Mesothelial cell of epicardium (in vitro differentiated cells): ENCODE measurements at regions not wholly inside any gene's neighbourhood (a gene's known extent, or its start where the extent isn't known, plus 50 kb on each side); places are given as distances from the start of the nearest gene placed in this dataset.

Source experiments
- DNase-seq, 2 experiments: peaks; one replicate each; pipeline ENCODE4 v3.0.0; 2021; ENCODE audit warnings: low spot score in 2 of 2; ENCODE audit not compliant: unreplicated experiment in 2 of 2
- H3K27ac Mint-ChIP-seq: 2 replicates; pipeline ENCODE4 v1.8.0; 2021; ENCODE audit warnings: mixed read lengths
- H3K27me3 Mint-ChIP-seq: 2 replicates; pipeline ENCODE4 v1.8.0; 2021; ENCODE audit warnings: low read depth, mixed read lengths
- H3K36me3 Mint-ChIP-seq: 2 replicates; pipeline ENCODE4 v1.8.0; 2021; ENCODE audit warnings: mixed read lengths
- H3K4me1 Mint-ChIP-seq: 2 replicates; pipeline ENCODE4 v1.8.0; 2021; ENCODE audit warnings: mixed read lengths
- H3K4me3 Mint-ChIP-seq: 2 replicates; pipeline ENCODE4 v1.8.0; 2021; ENCODE audit warnings: mild to moderate bottlenecking, moderate library complexity, mixed read lengths
- H3K9me3 Mint-ChIP-seq: 2 replicates; pipeline ENCODE4 v1.8.0; 2021; ENCODE audit warnings: mixed read lengths
- TF ChIP-seq, protein P1 (sequence below): fragments of 200-600 bp; sonication (generic); IDR thresholded peaks from one replicate; pipeline ENCODE4 v1.5.0; 2021; ENCODE audit warnings: antibody characterized with exemption; ENCODE audit not compliant: unreplicated experiment

DNA sequence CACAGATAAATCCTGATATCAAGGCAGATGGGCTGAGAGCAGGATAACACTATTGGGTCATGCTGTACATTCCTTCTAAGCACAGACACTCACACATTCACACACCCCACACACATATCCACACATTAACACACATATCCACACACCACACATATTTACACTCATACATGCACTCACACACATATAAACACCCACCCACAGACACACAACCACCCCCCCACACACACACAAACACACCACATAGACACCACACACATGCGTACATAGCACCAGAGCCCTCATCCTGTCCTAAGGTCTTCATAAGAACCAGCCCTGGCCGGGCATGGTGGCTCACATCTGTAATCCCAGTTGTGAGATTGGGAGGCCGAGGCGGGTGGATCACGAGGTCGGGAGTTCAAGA, 322.3 kb upstream of the ADCY2 start:
- DNase-seq: no peak
- no peaks in the 10 kb centered on the region for H3K4me1 Mint-ChIP-seq
- peaks cover 15% of the 10 kb centered on the region for H3K27me3 Mint-ChIP-seq
- no peaks in the 10 kb centered on the region for H3K9me3 Mint-ChIP-seq
- H3K4me3 Mint-ChIP-seq: no peak overlapping the region
- H3K27ac Mint-ChIP-seq: no peak overlapping the region
- TF ChIP-seq, protein P1, sequence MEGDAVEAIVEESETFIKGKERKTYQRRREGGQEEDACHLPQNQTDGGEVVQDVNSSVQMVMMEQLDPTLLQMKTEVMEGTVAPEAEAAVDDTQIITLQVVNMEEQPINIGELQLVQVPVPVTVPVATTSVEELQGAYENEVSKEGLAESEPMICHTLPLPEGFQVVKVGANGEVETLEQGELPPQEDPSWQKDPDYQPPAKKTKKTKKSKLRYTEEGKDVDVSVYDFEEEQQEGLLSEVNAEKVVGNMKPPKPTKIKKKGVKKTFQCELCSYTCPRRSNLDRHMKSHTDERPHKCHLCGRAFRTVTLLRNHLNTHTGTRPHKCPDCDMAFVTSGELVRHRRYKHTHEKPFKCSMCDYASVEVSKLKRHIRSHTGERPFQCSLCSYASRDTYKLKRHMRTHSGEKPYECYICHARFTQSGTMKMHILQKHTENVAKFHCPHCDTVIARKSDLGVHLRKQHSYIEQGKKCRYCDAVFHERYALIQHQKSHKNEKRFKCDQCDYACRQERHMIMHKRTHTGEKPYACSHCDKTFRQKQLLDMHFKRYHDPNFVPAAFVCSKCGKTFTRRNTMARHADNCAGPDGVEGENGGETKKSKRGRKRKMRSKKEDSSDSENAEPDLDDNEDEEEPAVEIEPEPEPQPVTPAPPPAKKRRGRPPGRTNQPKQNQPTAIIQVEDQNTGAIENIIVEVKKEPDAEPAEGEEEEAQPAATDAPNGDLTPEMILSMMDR: no peak
- no peaks in the 10 kb centered on the region for H3K36me3 Mint-ChIP-seq

DNA sequence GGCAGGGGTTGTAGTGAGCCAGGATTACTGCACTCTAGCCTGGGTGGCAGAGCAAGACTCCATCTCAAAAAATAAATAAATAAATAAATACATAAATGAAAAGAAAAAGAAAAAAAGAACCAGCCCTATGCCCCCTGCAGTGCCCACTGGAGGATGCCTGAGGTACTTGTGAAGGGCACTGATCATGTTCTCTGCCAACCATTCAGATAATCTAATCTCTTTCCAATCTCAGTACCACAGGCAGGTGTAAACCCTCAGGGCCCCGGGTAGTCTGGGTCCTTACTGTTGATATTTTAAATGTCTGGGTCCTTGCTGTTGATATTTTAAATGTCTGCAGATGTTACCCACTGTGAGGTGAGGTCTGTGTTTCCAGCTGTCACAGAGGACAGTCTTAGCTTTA, 321.8 kb upstream of the ADCY2 start:
- peaks cover 20% of the 10 kb centered on the region for H3K27me3 Mint-ChIP-seq
- no peak overlapping the region for H3K27ac Mint-ChIP-seq
- peaks cover 4% of the 10 kb centered on the region for H3K4me1 Mint-ChIP-seq
- TF ChIP-seq, protein P1: no peak
- H3K9me3 Mint-ChIP-seq: no peaks in the 10 kb centered on the region
- H3K36me3 Mint-ChIP-seq: no peaks in the 10 kb centered on the region
- no peak for DNase-seq
- H3K4me3 Mint-ChIP-seq: no peak overlapping the region

DNA sequence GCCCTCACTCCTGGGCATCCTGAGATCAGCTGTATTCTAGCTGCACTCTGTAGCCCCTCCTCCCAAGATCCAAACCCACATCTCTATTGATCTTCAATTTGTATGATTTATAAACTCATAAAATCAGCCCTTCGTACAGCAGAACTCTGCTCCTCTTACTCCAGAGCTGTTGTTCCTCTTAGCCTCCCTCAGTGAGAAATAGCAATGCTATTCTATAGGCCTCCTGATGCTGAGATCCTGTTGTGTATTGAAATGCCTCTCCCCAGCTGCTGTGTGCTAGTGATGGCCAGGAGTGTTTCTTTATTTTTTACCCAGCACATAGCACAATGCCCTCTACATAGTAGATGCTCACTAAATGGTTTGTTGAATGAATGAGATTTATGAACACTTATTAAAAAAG, 320.5 kb upstream of the ADCY2 start:
- H3K4me1 Mint-ChIP-seq: peaks cover 13% of the 10 kb centered on the region
- no peaks in the 10 kb centered on the region for H3K36me3 Mint-ChIP-seq
- H3K27ac Mint-ChIP-seq: no peak overlapping the region
- TF ChIP-seq, protein P1: no peak
- peaks cover 20% of the 10 kb centered on the region for H3K27me3 Mint-ChIP-seq
- H3K4me3 Mint-ChIP-seq: no peak overlapping the region
- DNase-seq: no peak
- H3K9me3 Mint-ChIP-seq: no peaks in the 10 kb centered on the region

DNA sequence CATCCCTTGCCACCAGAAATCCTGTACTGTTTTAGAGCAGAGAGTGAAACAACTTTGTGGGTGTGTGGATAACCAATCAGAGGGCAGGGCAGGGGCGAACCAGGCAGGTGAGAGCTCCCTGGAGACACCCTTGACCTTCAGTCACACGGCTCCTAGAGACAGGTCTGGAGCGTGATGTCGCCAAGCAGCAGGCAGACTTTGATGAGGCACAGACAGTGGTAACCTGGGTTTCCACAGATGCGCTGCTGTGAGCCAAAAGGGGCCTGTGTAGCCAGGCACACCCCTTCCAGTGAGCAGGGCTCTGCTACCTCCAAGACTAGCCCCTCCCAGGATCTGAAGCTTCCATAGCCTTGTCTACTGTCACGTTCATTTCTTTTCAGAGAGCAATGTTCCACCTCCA, 317.8 kb upstream of the ADCY2 start:
- DNase-seq: no peak
- peaks cover 32% of the 10 kb centered on the region for H3K27me3 Mint-ChIP-seq
- no peak overlapping the region for H3K4me3 Mint-ChIP-seq
- H3K9me3 Mint-ChIP-seq: no peaks in the 10 kb centered on the region
- TF ChIP-seq, protein P1: no peak
- H3K27ac Mint-ChIP-seq: no peak overlapping the region
- H3K4me1 Mint-ChIP-seq: peaks cover 16% of the 10 kb centered on the region
- no peaks in the 10 kb centered on the region for H3K36me3 Mint-ChIP-seq

DNA sequence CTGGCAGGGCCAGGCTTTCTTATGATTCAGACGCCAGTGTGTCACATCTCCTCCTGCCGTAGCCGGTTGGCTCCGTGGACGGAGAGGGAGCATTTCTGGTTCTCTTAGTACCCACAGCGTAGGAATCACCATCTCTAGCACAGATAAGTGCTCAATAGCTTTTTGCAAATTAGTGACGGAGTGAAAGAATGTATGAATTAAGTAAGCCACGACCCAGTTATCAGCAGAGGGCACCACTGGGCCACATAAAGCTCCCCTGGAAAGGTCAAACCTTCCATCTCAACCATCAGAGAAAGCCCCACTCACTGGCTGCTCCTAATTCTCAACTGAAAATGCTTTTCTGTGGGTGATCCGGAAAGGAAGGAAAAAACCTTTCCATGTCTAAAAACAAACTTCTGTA, 317.0 kb upstream of the ADCY2 start:
- Mint-ChIP-seq H3K27me3 (peaks cover 35% of the 10 kb centered on the region), H3K36me3 (no peaks in the 10 kb centered on the region), H3K4me1 (peaks cover 16% of the 10 kb centered on the region), H3K4me3 (no peak overlapping the region), H3K9me3 (no peaks in the 10 kb centered on the region), H3K27ac (no peak overlapping the region)
- DNase-seq: no peak
- TF ChIP-seq, protein P1: no peak

DNA sequence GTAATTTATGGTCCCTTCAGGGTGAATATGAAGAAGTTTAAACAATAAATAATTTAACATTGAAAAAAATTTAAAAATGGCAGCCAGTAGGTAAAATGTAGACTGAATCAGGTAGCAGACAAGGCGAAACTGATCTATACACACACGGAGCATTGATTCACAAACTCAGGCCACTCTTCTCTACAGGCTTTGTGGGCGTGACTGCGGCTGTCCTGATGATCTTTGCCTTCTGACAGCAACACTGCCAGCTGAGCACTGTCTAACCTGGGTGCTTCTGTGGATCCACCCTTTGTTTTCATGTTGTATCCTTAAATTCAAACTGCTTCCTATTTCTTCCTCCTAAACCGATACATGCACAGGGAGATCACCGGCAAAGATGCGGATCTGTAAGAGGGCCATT, 315.4 kb upstream of the ADCY2 start:
- H3K4me3 Mint-ChIP-seq: no peak overlapping the region
- DNase-seq: no peak
- H3K27ac Mint-ChIP-seq: no peak overlapping the region
- peaks cover 16% of the 10 kb centered on the region for H3K4me1 Mint-ChIP-seq
- no peaks in the 10 kb centered on the region for H3K36me3 Mint-ChIP-seq
- H3K9me3 Mint-ChIP-seq: no peaks in the 10 kb centered on the region
- H3K27me3 Mint-ChIP-seq: peaks cover 39% of the 10 kb centered on the region
- TF ChIP-seq, protein P1: no peak
